ENCODE measurements at regions not wholly inside any gene's neighbourhood (a gene's known extent, or its start where the extent isn't known, plus 50 kb on each side); places are given as distances from the start of the nearest gene placed in this dataset.

- no peak overlapping the region for H3K18ac ChIP-seq (ENCODE audit: low read length)
- H4K8ac ChIP-seq (ENCODE audit: low read depth, low read length), result no peak overlapping the region
- H3K36me3 ChIP-seq (ENCODE audit: control insufficient read depth, insufficient read depth, low read length), result no peaks in the 10 kb centered on the region
- no CpG with 5 or more reads among the region's 2 CpGs for WGBS (ENCODE audit: extremely low coverage, insufficient coverage, low lambda C conversion rate)
- no peak overlapping the region for H3K4ac ChIP-seq (ENCODE audit: low read depth, low read length)
- H2BK5ac ChIP-seq (ENCODE audit: low read length), result no peak overlapping the region
- peak; percentile 2 for DNase-seq
- H3K4me2 ChIP-seq (ENCODE audit: low read length), result no peak overlapping the region
- H3K4me3 ChIP-seq (ENCODE audit: low read length), result no peak overlapping the region
- H3K27ac ChIP-seq (ENCODE audit: low read depth, low read length), result no peak overlapping the region
- no peak overlapping the region for H3K56ac ChIP-seq (ENCODE audit: low read length)
- no peak overlapping the region for H2BK120ac ChIP-seq (ENCODE audit: low read depth, low read length)
- no peak overlapping the region for H3K23ac ChIP-seq (ENCODE audit: low read length)
- H3K9ac ChIP-seq (ENCODE audit: low read length), result no peak overlapping the region
- no peaks in the 10 kb centered on the region for H3K79me2 ChIP-seq (ENCODE audit: control insufficient read depth, insufficient read depth, low read length)
- no peak overlapping the region for H4K5ac ChIP-seq (ENCODE audit: low read length)
- H3K79me1 ChIP-seq (ENCODE audit: low read length), result no peaks in the 10 kb centered on the region
- H3K4me1 ChIP-seq (ENCODE audit: control insufficient read depth, low read depth, low read length), result no peaks in the 10 kb centered on the region
- H2BK15ac ChIP-seq (replicated peaks; ENCODE audit: low read depth), result no peak overlapping the region
- no peak overlapping the region for H2AK5ac ChIP-seq (ENCODE audit: low read length)
- no peaks in the 10 kb centered on the region for H3K27me3 ChIP-seq (ENCODE audit: insufficient read depth, low read length, poor library complexity)
Measured at GRCh38 chr3:84136425-84136824, 822.4 kb upstream of the CADM2 start.

- Histone ChIP-seq H2BK5ac (ENCODE audit: low read length) (no peak overlapping the region), H2BK15ac (replicated peaks; ENCODE audit: low read depth) (no peak overlapping the region), H2BK120ac (ENCODE audit: low read depth, low read length) (no peak overlapping the region), H3K4me3 (ENCODE audit: low read length) (no peak overlapping the region), H3K79me1 (ENCODE audit: low read length) (no peaks in the 10 kb centered on the region), H2AK5ac (ENCODE audit: low read length) (no peak overlapping the region), H3K9ac (ENCODE audit: low read length) (no peak overlapping the region), H3K79me2 (ENCODE audit: control insufficient read depth, insufficient read depth, low read length) (no peaks in the 10 kb centered on the region), H4K5ac (ENCODE audit: low read length) (no peak overlapping the region), H3K27ac (ENCODE audit: low read depth, low read length) (no peak overlapping the region), H3K23ac (ENCODE audit: low read length) (no peak overlapping the region), H3K4me2 (ENCODE audit: low read length) (no peak overlapping the region), H3K18ac (ENCODE audit: low read length) (no peak overlapping the region), H3K4me1 (ENCODE audit: control insufficient read depth, low read depth, low read length) (no peaks in the 10 kb centered on the region), H3K4ac (ENCODE audit: low read depth, low read length) (no peak overlapping the region), H3K56ac (ENCODE audit: low read length) (no peak overlapping the region), H3K27me3 (ENCODE audit: insufficient read depth, low read length, poor library complexity) (no peaks in the 10 kb centered on the region), H4K8ac (ENCODE audit: low read depth, low read length) (no peak overlapping the region), H3K36me3 (ENCODE audit: control insufficient read depth, insufficient read depth, low read length) (no peaks in the 10 kb centered on the region)
- DNase-seq, result no peak
- no CpG with 5 or more reads among the region's 3 CpGs for WGBS (ENCODE audit: extremely low coverage, insufficient coverage, low lambda C conversion rate)
Measured at GRCh38 chr3:84140631-84141030, 818.2 kb upstream of the CADM2 start.

GRCh38 chr3:84141571-84141970, 817.2 kb upstream of the CADM2 start:
- H3K79me1 ChIP-seq (ENCODE audit: low read length), result no peaks in the 10 kb centered on the region
- H3K27ac ChIP-seq (ENCODE audit: low read depth, low read length), result no peak overlapping the region
- H3K4ac ChIP-seq (ENCODE audit: low read depth, low read length), result no peak overlapping the region
- no peak overlapping the region for H4K5ac ChIP-seq (ENCODE audit: low read length)
- H2BK120ac ChIP-seq (ENCODE audit: low read depth, low read length), result no peak overlapping the region
- H3K36me3 ChIP-seq (ENCODE audit: control insufficient read depth, insufficient read depth, low read length), result no peaks in the 10 kb centered on the region
- no peaks in the 10 kb centered on the region for H3K4me1 ChIP-seq (ENCODE audit: control insufficient read depth, low read depth, low read length)
- no peak overlapping the region for H3K4me3 ChIP-seq (ENCODE audit: low read length)
- no peaks in the 10 kb centered on the region for H3K27me3 ChIP-seq (ENCODE audit: insufficient read depth, low read length, poor library complexity)
- WGBS (ENCODE audit: extremely low coverage, insufficient coverage, low lambda C conversion rate), result no CpG with 5 or more reads among the region's 2 CpGs
- H3K23ac ChIP-seq (ENCODE audit: low read length), result no peak overlapping the region
- H3K18ac ChIP-seq (ENCODE audit: low read length), result no peak overlapping the region
- no peak overlapping the region for H2BK15ac ChIP-seq (replicated peaks; ENCODE audit: low read depth)
- H2BK5ac ChIP-seq (ENCODE audit: low read length), result no peak overlapping the region
- no peaks in the 10 kb centered on the region for H3K79me2 ChIP-seq (ENCODE audit: control insufficient read depth, insufficient read depth, low read length)
- no peak overlapping the region for H3K56ac ChIP-seq (ENCODE audit: low read length)
- no peak overlapping the region for H3K9ac ChIP-seq (ENCODE audit: low read length)
- H4K8ac ChIP-seq (ENCODE audit: low read depth, low read length), result no peak overlapping the region
- no peak for DNase-seq
- no peak overlapping the region for H2AK5ac ChIP-seq (ENCODE audit: low read length)
- no peak overlapping the region for H3K4me2 ChIP-seq (ENCODE audit: low read length)

GRCh38 chr3:84165328-84165727, 793.5 kb upstream of the CADM2 start:
- Histone ChIP-seq H3K4me2 (ENCODE audit: low read length) (no peak overlapping the region), H3K23ac (ENCODE audit: low read length) (no peak overlapping the region), H2AK5ac (ENCODE audit: low read length) (no peak overlapping the region), H4K5ac (ENCODE audit: low read length) (no peak overlapping the region), H3K4ac (ENCODE audit: low read depth, low read length) (no peak overlapping the region), H3K27me3 (ENCODE audit: insufficient read depth, low read length, poor library complexity) (no peaks in the 10 kb centered on the region), H3K18ac (ENCODE audit: low read length) (no peak overlapping the region), H3K4me3 (ENCODE audit: low read length) (no peak overlapping the region), H4K8ac (ENCODE audit: low read depth, low read length) (no peak overlapping the region), H2BK120ac (ENCODE audit: low read depth, low read length) (no peak overlapping the region), H3K36me3 (ENCODE audit: control insufficient read depth, insufficient read depth, low read length) (no peaks in the 10 kb centered on the region), H2BK15ac (replicated peaks; ENCODE audit: low read depth) (no peak overlapping the region), H3K4me1 (ENCODE audit: control insufficient read depth, low read depth, low read length) (no peaks in the 10 kb centered on the region), H3K9ac (ENCODE audit: low read length) (no peak overlapping the region), H3K56ac (ENCODE audit: low read length) (no peak overlapping the region), H3K79me1 (ENCODE audit: low read length) (no peaks in the 10 kb centered on the region), H2BK5ac (ENCODE audit: low read length) (no peak overlapping the region), H3K27ac (ENCODE audit: low read depth, low read length) (no peak overlapping the region), H3K79me2 (ENCODE audit: control insufficient read depth, insufficient read depth, low read length) (no peaks in the 10 kb centered on the region)
- no peak for DNase-seq

- Histone ChIP-seq H3K4me2 (ENCODE audit: low read length) (no peak overlapping the region), H2BK120ac (ENCODE audit: low read depth, low read length) (no peak overlapping the region), H2BK5ac (ENCODE audit: low read length) (no peak overlapping the region), H3K23ac (ENCODE audit: low read length) (no peak overlapping the region), H4K8ac (ENCODE audit: low read depth, low read length) (no peak overlapping the region), H4K5ac (ENCODE audit: low read length) (no peak overlapping the region), H3K18ac (ENCODE audit: low read length) (no peak overlapping the region), H2AK5ac (ENCODE audit: low read length) (no peak overlapping the region), H3K79me2 (ENCODE audit: control insufficient read depth, insufficient read depth, low read length) (no peaks in the 10 kb centered on the region), H2BK15ac (replicated peaks; ENCODE audit: low read depth) (no peak overlapping the region), H3K4me3 (ENCODE audit: low read length) (no peak overlapping the region), H3K36me3 (ENCODE audit: control insufficient read depth, insufficient read depth, low read length) (no peaks in the 10 kb centered on the region), H3K79me1 (ENCODE audit: low read length) (no peaks in the 10 kb centered on the region), H3K4ac (ENCODE audit: low read depth, low read length) (no peak overlapping the region), H3K27ac (ENCODE audit: low read depth, low read length) (no peak overlapping the region), H3K9ac (ENCODE audit: low read length) (no peak overlapping the region), H3K4me1 (ENCODE audit: control insufficient read depth, low read depth, low read length) (no peaks in the 10 kb centered on the region), H3K27me3 (ENCODE audit: insufficient read depth, low read length, poor library complexity) (no peaks in the 10 kb centered on the region), H3K56ac (ENCODE audit: low read length) (no peak overlapping the region)
- DNase-seq, result no peak
- WGBS (ENCODE audit: extremely low coverage, insufficient coverage, low lambda C conversion rate), result no CpG with 5 or more reads among the region's 5 CpGs
Measured at GRCh38 chr3:84175449-84175848, 783.3 kb upstream of the CADM2 start.

GRCh38 chr3:84184937-84185336, 773.9 kb upstream of the CADM2 start:
- no peak for DNase-seq
- no CpG with 5 or more reads among the region's 2 CpGs for WGBS (ENCODE audit: extremely low coverage, insufficient coverage, low lambda C conversion rate)
- H4K8ac ChIP-seq (ENCODE audit: low read depth, low read length), result no peak overlapping the region
- no peaks in the 10 kb centered on the region for H3K36me3 ChIP-seq (ENCODE audit: control insufficient read depth, insufficient read depth, low read length)
- H3K4ac ChIP-seq (ENCODE audit: low read depth, low read length), result no peak overlapping the region
- H3K4me3 ChIP-seq (ENCODE audit: low read length), result no peak overlapping the region
- H3K18ac ChIP-seq (ENCODE audit: low read length), result no peak overlapping the region
- H3K4me2 ChIP-seq (ENCODE audit: low read length), result no peak overlapping the region
- H3K79me2 ChIP-seq (ENCODE audit: control insufficient read depth, insufficient read depth, low read length), result no peaks in the 10 kb centered on the region
- H3K27me3 ChIP-seq (ENCODE audit: insufficient read depth, low read length, poor library complexity), result no peaks in the 10 kb centered on the region
- H3K4me1 ChIP-seq (ENCODE audit: control insufficient read depth, low read depth, low read length), result no peaks in the 10 kb centered on the region
- no peaks in the 10 kb centered on the region for H3K79me1 ChIP-seq (ENCODE audit: low read length)
- no peak overlapping the region for H2AK5ac ChIP-seq (ENCODE audit: low read length)
- no peak overlapping the region for H3K23ac ChIP-seq (ENCODE audit: low read length)
- no peak overlapping the region for H4K5ac ChIP-seq (ENCODE audit: low read length)
- H2BK15ac ChIP-seq (replicated peaks; ENCODE audit: low read depth), result no peak overlapping the region
- no peak overlapping the region for H2BK120ac ChIP-seq (ENCODE audit: low read depth, low read length)
- no peak overlapping the region for H3K9ac ChIP-seq (ENCODE audit: low read length)
- no peak overlapping the region for H3K56ac ChIP-seq (ENCODE audit: low read length)
- H3K27ac ChIP-seq (ENCODE audit: low read depth, low read length), result no peak overlapping the region
- H2BK5ac ChIP-seq (ENCODE audit: low read length), result no peak overlapping the region

Data from mesendoderm (in vitro differentiated cells).